Skeletal muscle satellite cell (primary cell): ENCODE measurements at regions not wholly inside any gene's neighbourhood (a gene's known extent, or its start where the extent isn't known, plus 50 kb on each side); places are given as distances from the start of the nearest gene placed in this dataset.
A peak's percentile ranks its signal among the peaks of the same experiment; 100 is the strongest.
"Not testable (repeated sequence)": the region's sequence is repeated elsewhere in the genome, so short reads cannot be mapped to it uniquely, and the experiment has no call there.

Source experiments
- H3K27me3 ChIP-seq: 2 replicates; pipeline ENCODE4 v1.7.0; 2013; ENCODE audit warnings: low read length; ENCODE audit not compliant: control insufficient read depth, insufficient read depth
- H3K36me3 ChIP-seq: 2 replicates; pipeline ENCODE4 v1.7.0; 2013; ENCODE audit warnings: mild to moderate bottlenecking, control low read depth, low read length; ENCODE audit not compliant: insufficient read depth
- H3K4me1 ChIP-seq: 2 replicates; pipeline ENCODE4 v1.7.0; 2013; ENCODE audit warnings: low read length; ENCODE audit not compliant: control insufficient read depth, insufficient read depth
- H3K4me2 ChIP-seq: 2 replicates; pipeline ENCODE4 v1.7.0; 2013; ENCODE audit warnings: mild to moderate bottlenecking, low read length
- H3K4me3 ChIP-seq: 2 replicates; pipeline ENCODE4 v1.7.0; 2013; ENCODE audit warnings: low read length
- H3K9ac ChIP-seq: 2 replicates; pipeline ENCODE4 v1.7.0; 2013; ENCODE audit warnings: mild to moderate bottlenecking, low read depth, low read length, moderate library complexity
- H3K9me3 ChIP-seq: replicated peaks from 2 replicates; pipeline ENCODE4 v1.7.0; 2013; ENCODE audit warnings: mild to moderate bottlenecking, control low read depth, low read length

GRCh38 chr2:237210763-237211162 lies 125.1 kb downstream of the COPS8 start:
- H3K4me3 ChIP-seq = no peak overlapping the region
- no peaks in the 10 kb centered on the region for H3K27me3 ChIP-seq
- H3K9ac ChIP-seq = no peak overlapping the region
- no peaks in the 10 kb centered on the region for H3K9me3 ChIP-seq
- no peaks in the 10 kb centered on the region for H3K36me3 ChIP-seq
- peaks cover 37% of the 10 kb centered on the region for H3K4me1 ChIP-seq
- H3K4me2 ChIP-seq = no peak overlapping the region

GRCh38 chr2:237212356-237213279 lies 126.9 kb downstream of the COPS8 start:
- not testable (repeated sequence) for H3K9me3 ChIP-seq, H3K9ac ChIP-seq

GRCh38 chr2:237213315-237214022 lies 127.8 kb downstream of the COPS8 start:
- peak overlapping the region; percentile 40 for H3K9ac ChIP-seq
- no peak overlapping the region for H3K4me2 ChIP-seq
- H3K9me3 ChIP-seq = no peaks in the 10 kb centered on the region
- H3K27me3 ChIP-seq = no peaks in the 10 kb centered on the region
- peaks cover 21% of the 10 kb centered on the region for H3K4me1 ChIP-seq
- H3K36me3 ChIP-seq = no peaks in the 10 kb centered on the region
- no peak overlapping the region for H3K4me3 ChIP-seq

More at GRCh38 chr2:237212356-237213279, 126.9 kb downstream of the COPS8 start:
- H3K4me3 ChIP-seq, H3K4me2 ChIP-seq, H3K36me3 ChIP-seq, H3K27me3 ChIP-seq: not testable (repeated sequence)
- H3K4me1 ChIP-seq = peaks cover 29% of the 10 kb centered on the region

GRCh38 chr2:237214030-237214675 lies 128.5 kb downstream of the COPS8 start:
- H3K27me3 ChIP-seq = no peaks in the 10 kb centered on the region
- no peak overlapping the region for H3K4me2 ChIP-seq
- H3K9me3 ChIP-seq = no peaks in the 10 kb centered on the region
- no peaks in the 10 kb centered on the region for H3K36me3 ChIP-seq
- H3K9ac ChIP-seq = no peak overlapping the region
- peaks cover 14% of the 10 kb centered on the region for H3K4me1 ChIP-seq
- H3K4me3 ChIP-seq = no peak overlapping the region

- Histone ChIP-seq H3K4me2 (no peak overlapping the region), H3K4me3 (no peak overlapping the region), H3K9ac (no peak overlapping the region), H3K36me3 (no peaks in the 10 kb centered on the region), H3K4me1 (peaks cover 16% of the 10 kb centered on the region), H3K27me3 (no peaks in the 10 kb centered on the region), H3K9me3 (no peaks in the 10 kb centered on the region)
Measured at GRCh38 chr2:237214963-237215362, 129.3 kb downstream of the COPS8 start.

GRCh38 chr2:237217995-237218616 lies 132.4 kb downstream of the COPS8 start:
- no peaks in the 10 kb centered on the region for H3K36me3 ChIP-seq
- no peak overlapping the region for H3K9ac ChIP-seq
- no peaks in the 10 kb centered on the region for H3K27me3 ChIP-seq
- H3K9me3 ChIP-seq = no peaks in the 10 kb centered on the region
- H3K4me1 ChIP-seq = peaks cover 39% of the 10 kb centered on the region
- no peak overlapping the region for H3K4me3 ChIP-seq
- no peak overlapping the region for H3K4me2 ChIP-seq

GRCh38 chr2:237218756-237219155 lies 133.1 kb downstream of the COPS8 start:
- no peaks in the 10 kb centered on the region for H3K27me3 ChIP-seq
- no peak overlapping the region for H3K4me3 ChIP-seq
- peaks cover 39% of the 10 kb centered on the region for H3K4me1 ChIP-seq
- no peak overlapping the region for H3K4me2 ChIP-seq
- H3K36me3 ChIP-seq = no peaks in the 10 kb centered on the region
- no peak overlapping the region for H3K9ac ChIP-seq
- H3K9me3 ChIP-seq = no peaks in the 10 kb centered on the region

- Histone ChIP-seq H3K36me3 (no peaks in the 10 kb centered on the region), H3K27me3 (no peaks in the 10 kb centered on the region), H3K4me3 (no peak overlapping the region), H3K4me1 (peaks cover 40% of the 10 kb centered on the region), H3K9ac (no peak overlapping the region), H3K9me3 (no peaks in the 10 kb centered on the region), H3K4me2 (no peak overlapping the region)
Measured at GRCh38 chr2:237219826-237220225, 134.1 kb downstream of the COPS8 start.

GRCh38 chr2:237221443-237221842 lies 135.8 kb downstream of the COPS8 start:
- peak overlapping the region; percentile 67 for H3K4me2 ChIP-seq
- no peaks in the 10 kb centered on the region for H3K9me3 ChIP-seq
- peaks cover 40% of the 10 kb centered on the region for H3K4me1 ChIP-seq
- H3K4me3 ChIP-seq = no peak overlapping the region
- no peaks in the 10 kb centered on the region for H3K27me3 ChIP-seq
- peak overlapping the region; percentile 55 for H3K9ac ChIP-seq
- H3K36me3 ChIP-seq = no peaks in the 10 kb centered on the region

GRCh38 chr2:237222178-237222577 lies 136.5 kb downstream of the COPS8 start:
- peak overlapping the region; percentile 55 for H3K9ac ChIP-seq
- peaks cover 45% of the 10 kb centered on the region for H3K4me1 ChIP-seq
- peak overlapping the region; percentile 67 for H3K4me2 ChIP-seq
- no peaks in the 10 kb centered on the region for H3K36me3 ChIP-seq
- no peaks in the 10 kb centered on the region for H3K27me3 ChIP-seq
- H3K4me3 ChIP-seq = peak overlapping the region; percentile 29
- no peaks in the 10 kb centered on the region for H3K9me3 ChIP-seq

GRCh38 chr2:237222601-237223041 lies 136.9 kb downstream of the COPS8 start:
- no peaks in the 10 kb centered on the region for H3K9me3 ChIP-seq
- H3K9ac ChIP-seq = peak overlapping the region; percentile 55
- H3K27me3 ChIP-seq = no peaks in the 10 kb centered on the region
- no peaks in the 10 kb centered on the region for H3K36me3 ChIP-seq
- peak overlapping the region; percentile 29 for H3K4me3 ChIP-seq
- H3K4me1 ChIP-seq = peaks cover 49% of the 10 kb centered on the region
- peak overlapping the region; percentile 67 for H3K4me2 ChIP-seq
